HG03159 (cell line): ENCODE measurements at regions not wholly inside any gene's neighbourhood (a gene's known extent, or its start where the extent isn't known, plus 50 kb on each side); places are given as distances from the start of the nearest gene placed in this dataset.
"Not testable (repeated sequence)": the region's sequence is repeated elsewhere in the genome, so short reads cannot be mapped to it uniquely, and the experiment has no call there.

ENCODE experiments used
- ATAC-seq: cut with Tn5 transposase; IDR thresholded peaks from one replicate; pipeline ENCODE4 v1.9.1; 2021; ENCODE audit warnings: mild to moderate bottlenecking, moderate library complexity; ENCODE audit not compliant: unreplicated experiment

- no peak for ATAC-seq
Measured at GRCh38 chr14:39558525-39558924, 126.3 kb upstream of the FBXO33 start.

GRCh38 chr14:39555749-39556148 lies 123.5 kb upstream of the FBXO33 start:
- no peak for ATAC-seq

- no peak for ATAC-seq
Measured at GRCh38 chr14:39554576-39554975, 122.3 kb upstream of the FBXO33 start.

GRCh38 chr14:39548358-39548757 lies 116.1 kb upstream of the FBXO33 start:
- ATAC-seq = no peak

GRCh38 chr14:39547845-39548244 lies 115.6 kb upstream of the FBXO33 start:
- no peak for ATAC-seq

GRCh38 chr14:39505812-39506211 lies 73.6 kb upstream of the FBXO33 start:
- no peak for ATAC-seq

- ATAC-seq = no peak
Measured at GRCh38 chr14:39500253-39500652, 68.0 kb upstream of the FBXO33 start.

- no peak for ATAC-seq
Measured at GRCh38 chr14:39499514-39499913, 67.3 kb upstream of the FBXO33 start.

- not testable (repeated sequence) for ATAC-seq
Measured at GRCh38 chr14:39497677-39498076, 65.4 kb upstream of the FBXO33 start.

- no peak for ATAC-seq
Measured at GRCh38 chr14:39492267-39492666, 60.0 kb upstream of the FBXO33 start.

GRCh38 chr14:39491134-39491571 lies 58.9 kb upstream of the FBXO33 start:
- ATAC-seq = no peak

GRCh38 chr14:39488600-39488999 lies 56.4 kb upstream of the FBXO33 start:
- no peak for ATAC-seq

- no peak for ATAC-seq
Measured at GRCh38 chr14:39483682-39484081, 51.4 kb upstream of the FBXO33 start.
